Ascending aorta (tissue), 2 donors: ENCODE measurements at regions not wholly inside any gene's neighbourhood (a gene's known extent, or its start where the extent isn't known, plus 50 kb on each side); places are given as distances from the start of the nearest gene placed in this dataset.

Source experiments
- DNase-seq, 2 donors: peaks; one replicate each; pipeline ENCODE4 v3.0.0-alpha.2; 2019; ENCODE audit warnings: low spot score in 2 of 2
- H3K27ac ChIP-seq, 2 donors: fragments of 200-600 bp; sonication (generic); one replicate each; pipeline ENCODE4 v1.5.1; 2016 to 2017; ENCODE audit warnings: mild to moderate bottlenecking in 1 of 2
- H3K27me3 ChIP-seq: fragments of 200-600 bp; sonication (generic); one replicate; pipeline ENCODE4 v1.5.1; 2017
- H3K36me3 ChIP-seq, 2 donors: fragments of 200-600 bp; sonication (generic); one replicate each; pipeline ENCODE4 v1.5.1; 2016
- H3K4me1 ChIP-seq, 2 donors: fragments of 200-600 bp; sonication (generic); one replicate each; pipeline ENCODE4 v1.5.1; 2016 to 2017; ENCODE audit warnings: mild to moderate bottlenecking in 1 of 2
- H3K4me3 ChIP-seq, 2 donors: fragments of 200-600 bp; sonication (generic); one replicate each; pipeline ENCODE4 v1.5.1; 2016 to 2017; ENCODE audit warnings: mild to moderate bottlenecking in 1 of 2
- H3K9me3 ChIP-seq, 2 donors: fragments of 200-600 bp; sonication (generic); one replicate each; pipeline ENCODE4 v1.5.1; 2016
- intact Hi-C: fragments of 100-400 bp; cut with DNase I; formaldehyde crosslinking; loops from one replicate; pipeline ENCODE4 v1.15.1; 2023
- TF ChIP-seq, protein P1 (sequence below), 3 experiments: fragments of 200-600 bp in 2 of 3; fragments of 450-650 bp in 1 of 3; sonication (generic) in 2 of 3; IDR thresholded peaks; one replicate each; pipeline ENCODE4 v1.5.1; 2016 to 2019; ENCODE audit warnings: antibody characterized with exemption in 3 of 3, mild to moderate bottlenecking in 1 of 3, moderate library complexity in 1 of 3

- Histone ChIP-seq H3K27me3 (no peaks in the 10 kb centered on the region), H3K4me1 (no peaks in the 10 kb centered on the region), H3K9me3 (peaks cover 0 to under 1% of the 10 kb centered on the region in 2 donors), H3K36me3 (no peaks in the 10 kb centered on the region), H3K27ac (no peak overlapping the region), H3K4me3 (no peak overlapping the region)
- TF ChIP-seq, protein P1, sequence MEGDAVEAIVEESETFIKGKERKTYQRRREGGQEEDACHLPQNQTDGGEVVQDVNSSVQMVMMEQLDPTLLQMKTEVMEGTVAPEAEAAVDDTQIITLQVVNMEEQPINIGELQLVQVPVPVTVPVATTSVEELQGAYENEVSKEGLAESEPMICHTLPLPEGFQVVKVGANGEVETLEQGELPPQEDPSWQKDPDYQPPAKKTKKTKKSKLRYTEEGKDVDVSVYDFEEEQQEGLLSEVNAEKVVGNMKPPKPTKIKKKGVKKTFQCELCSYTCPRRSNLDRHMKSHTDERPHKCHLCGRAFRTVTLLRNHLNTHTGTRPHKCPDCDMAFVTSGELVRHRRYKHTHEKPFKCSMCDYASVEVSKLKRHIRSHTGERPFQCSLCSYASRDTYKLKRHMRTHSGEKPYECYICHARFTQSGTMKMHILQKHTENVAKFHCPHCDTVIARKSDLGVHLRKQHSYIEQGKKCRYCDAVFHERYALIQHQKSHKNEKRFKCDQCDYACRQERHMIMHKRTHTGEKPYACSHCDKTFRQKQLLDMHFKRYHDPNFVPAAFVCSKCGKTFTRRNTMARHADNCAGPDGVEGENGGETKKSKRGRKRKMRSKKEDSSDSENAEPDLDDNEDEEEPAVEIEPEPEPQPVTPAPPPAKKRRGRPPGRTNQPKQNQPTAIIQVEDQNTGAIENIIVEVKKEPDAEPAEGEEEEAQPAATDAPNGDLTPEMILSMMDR (IDR thresholded peaks at IDR 0.05) = no peak
- intact Hi-C loops = no loop called here
- DNase-seq = no peak
Observed at GRCh38 chr5:165502893-165503691, 1997.7 kb downstream of the MAT2B start.

- Histone ChIP-seq H3K4me3 (no peak overlapping the region), H3K4me1 (no peaks in the 10 kb centered on the region), H3K9me3 (peaks cover 0 to 5% of the 10 kb centered on the region in 2 donors), H3K27me3 (no peaks in the 10 kb centered on the region), H3K36me3 (no peaks in the 10 kb centered on the region), H3K27ac (no peak overlapping the region)
- TF ChIP-seq, protein P1 (IDR thresholded peaks at IDR 0.05) = no peak
- no peak for DNase-seq
- intact Hi-C loops = no loop called here
Observed at GRCh38 chr5:165504674-165505073, 1999.3 kb downstream of the MAT2B start.

GRCh38 chr5:165508286-165508685 lies 2002.9 kb downstream of the MAT2B start:
- intact Hi-C loops = no loop called here
- TF ChIP-seq, protein P1 (IDR thresholded peaks at IDR 0.05) = no peak
- Histone ChIP-seq H3K36me3 (no peaks in the 10 kb centered on the region), H3K4me3 (no peak overlapping the region), H3K27me3 (no peaks in the 10 kb centered on the region), H3K27ac (no peak overlapping the region), H3K9me3 (peaks cover 0 to 5% of the 10 kb centered on the region in 2 donors), H3K4me1 (no peaks in the 10 kb centered on the region)
- DNase-seq = no peak

DNA sequence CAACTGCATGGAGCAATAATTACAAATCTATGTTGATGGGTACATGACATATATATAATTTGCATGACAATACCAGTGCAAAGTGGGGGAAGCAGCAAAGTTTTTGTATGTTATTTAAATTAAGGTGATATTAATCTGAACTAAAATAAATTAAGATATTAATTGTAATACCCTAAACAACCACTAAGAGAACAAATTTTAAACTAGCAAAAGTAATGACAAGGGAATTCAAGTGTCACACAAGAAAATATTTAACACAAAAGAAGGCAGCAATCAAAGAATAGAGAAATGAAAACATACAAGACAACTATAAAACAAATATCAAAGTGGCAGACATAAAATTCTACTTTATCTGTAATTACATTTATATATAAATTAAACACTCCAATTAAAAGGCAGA lies 2003.4 kb downstream of the MAT2B start:
- intact Hi-C loops = no loop called here

DNA sequence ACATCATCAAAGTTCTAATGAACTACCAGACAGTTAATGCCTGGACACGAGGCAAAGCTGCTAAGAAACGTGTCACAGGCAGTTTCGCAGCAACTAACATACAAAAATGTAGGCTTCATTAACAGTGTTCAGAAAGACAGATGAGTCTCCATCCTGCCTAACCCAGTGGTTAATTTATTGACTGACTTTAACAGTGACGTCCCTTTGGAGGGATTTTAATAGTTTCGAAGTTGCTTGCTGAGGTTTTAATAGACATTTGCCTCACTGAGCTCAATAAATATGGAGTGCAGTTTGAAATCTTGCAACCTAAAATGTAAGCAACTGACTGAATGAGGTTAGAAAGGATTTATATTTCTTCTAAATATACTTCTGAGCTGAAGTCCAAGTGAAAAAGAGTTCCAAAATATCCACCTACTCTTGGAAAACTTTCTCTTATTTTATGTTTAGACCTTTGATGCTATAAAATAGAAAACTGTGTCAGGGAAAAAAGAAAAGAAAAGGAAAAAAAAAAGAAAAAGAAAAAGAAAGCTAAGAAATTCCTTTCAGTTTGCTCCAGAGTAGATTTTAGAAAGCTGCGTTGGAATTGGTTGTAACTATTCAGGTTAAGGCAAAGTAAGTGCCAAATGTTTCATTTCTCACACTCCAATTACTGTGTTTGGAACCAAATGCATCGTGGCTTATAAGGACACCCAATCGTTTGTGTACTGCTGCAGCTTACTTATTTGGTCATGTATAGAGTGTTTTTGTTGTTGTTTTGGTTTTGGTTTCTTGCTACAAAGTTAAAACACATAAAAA lies 2016.6 kb downstream of the MAT2B start:
- Histone ChIP-seq H3K4me1 (no peaks in the 10 kb centered on the region), H3K9me3 (no peaks in the 10 kb centered on the region), H3K27ac (no peak overlapping the region), H3K36me3 (no peaks in the 10 kb centered on the region), H3K4me3 (no peak overlapping the region), H3K27me3 (no peaks in the 10 kb centered on the region)
- intact Hi-C loops = no loop called here
- TF ChIP-seq, protein P1 (IDR thresholded peaks at IDR 0.05) = no peak
- no peak for DNase-seq

More for the DNA sequence above, 2003.4 kb downstream of the MAT2B start:
- no peaks in the 10 kb centered on the region for H3K36me3 ChIP-seq
- H3K27me3 ChIP-seq = no peaks in the 10 kb centered on the region
- TF ChIP-seq, protein P1 (IDR thresholded peaks at IDR 0.05) = no peak
- H3K27ac ChIP-seq = no peak overlapping the region
- no peaks in the 10 kb centered on the region for H3K4me1 ChIP-seq
- H3K4me3 ChIP-seq = no peak overlapping the region
- DNase-seq = no peak
- H3K9me3 ChIP-seq = peaks cover 0 to 5% of the 10 kb centered on the region in 2 donors
